RCC 7860 (cell line): ENCODE measurements at regions not wholly inside any gene's neighbourhood (a gene's known extent, or its start where the extent isn't known, plus 50 kb on each side); places are given as distances from the start of the nearest gene placed in this dataset.

Experiments used
- DNase-seq: peaks from one replicate; pipeline ENCODE4 v3.0.0-alpha.2; 2015; ENCODE audit warnings: low spot score
- FAIRE-seq: peaks from 2 replicates; lab custom pipeline; 2012; peaks lifted over from hg19 to GRCh38; lab: Jason Lieb, UNC

GRCh38 chr2:103462101-103462500 lies 700.3 kb downstream of the TMEM182 start:
- FAIRE-seq (no peak), DNase-seq (no peak)

- no peak for DNase-seq
- no peak for FAIRE-seq
Observed at GRCh38 chr2:103462712-103463111, 700.9 kb downstream of the TMEM182 start.

- FAIRE-seq (no peak), DNase-seq (no peak)
Observed at GRCh38 chr2:103464831-103465230, 703.0 kb downstream of the TMEM182 start.

GRCh38 chr2:103469800-103470199 lies 708.0 kb downstream of the TMEM182 start:
- DNase-seq (no peak), FAIRE-seq (no peak)

GRCh38 chr2:103484906-103485305 lies 723.1 kb downstream of the TMEM182 start:
- DNase-seq (no peak), FAIRE-seq (no peak)

GRCh38 chr2:103496850-103497249 lies 735.0 kb downstream of the TMEM182 start:
- no peak for FAIRE-seq
- DNase-seq, result no peak

GRCh38 chr2:103506812-103507211 lies 745.0 kb downstream of the TMEM182 start:
- DNase-seq (no peak), FAIRE-seq (no peak)

GRCh38 chr2:103512442-103512841 lies 750.6 kb downstream of the TMEM182 start:
- DNase-seq, result no peak
- FAIRE-seq, result no peak

GRCh38 chr2:103520547-103520946 lies 758.7 kb downstream of the TMEM182 start:
- peak; percentile 46 for FAIRE-seq
- DNase-seq, result no peak

- DNase-seq, result no peak
- FAIRE-seq, result no peak
Observed at GRCh38 chr2:103525756-103526155, 763.9 kb downstream of the TMEM182 start.

- DNase-seq (no peak), FAIRE-seq (no peak)
Observed at GRCh38 chr2:103526757-103527156, 764.9 kb downstream of the TMEM182 start.

- no peak for FAIRE-seq
- no peak for DNase-seq
Observed at GRCh38 chr2:103527278-103527677, 765.4 kb downstream of the TMEM182 start.

GRCh38 chr2:103529798-103530502 lies 768.1 kb downstream of the TMEM182 start:
- FAIRE-seq, result no peak
- no peak for DNase-seq

GRCh38 chr2:103552775-103553174 lies 790.9 kb downstream of the TMEM182 start:
- DNase-seq (no peak), FAIRE-seq (no peak)

- DNase-seq (no peak), FAIRE-seq (no peak)
Observed at GRCh38 chr2:103594823-103595222, 833.0 kb downstream of the TMEM182 start.

GRCh38 chr2:103605071-103605780 lies 843.4 kb downstream of the TMEM182 start:
- DNase-seq (no peak), FAIRE-seq (no peak)

GRCh38 chr2:103615611-103616105 lies 853.8 kb downstream of the TMEM182 start:
- FAIRE-seq (no peak), DNase-seq (no peak)

GRCh38 chr2:103616891-103617290 lies 855.1 kb downstream of the TMEM182 start:
- DNase-seq (peak; percentile 25), FAIRE-seq (peak; percentile 67)

- DNase-seq (no peak), FAIRE-seq (no peak)
Observed at GRCh38 chr2:103618112-103618511, 856.3 kb downstream of the TMEM182 start.

- no peak for FAIRE-seq
- no peak for DNase-seq
Observed at GRCh38 chr2:103627301-103627700, 865.5 kb downstream of the TMEM182 start.

GRCh38 chr2:103638978-103639377 lies 877.1 kb downstream of the TMEM182 start:
- no peak for FAIRE-seq
- no peak for DNase-seq

- DNase-seq, result no peak
- FAIRE-seq, result no peak
Observed at GRCh38 chr2:103656558-103656957, 894.7 kb downstream of the TMEM182 start.
